NT2/D1 (cell line): ENCODE measurements at regions not wholly inside any gene's neighbourhood (a gene's known extent, or its start where the extent isn't known, plus 50 kb on each side); places are given as distances from the start of the nearest gene placed in this dataset.

Experiments used
- SUZ12 ChIP-seq: IDR thresholded peaks from 2 replicates; pipeline ENCODE4 v1.6.1; 2011; ENCODE audit not compliant: insufficient read length, insufficient read depth; ENCODE audit errors: extremely low read depth
- YY1 ChIP-seq: IDR thresholded peaks from 2 replicates; pipeline ENCODE4 v1.6.1; 2011; ENCODE audit not compliant: insufficient read length, insufficient read depth
- ZNF274 ChIP-seq: IDR thresholded peaks from 2 replicates; pipeline ENCODE4 v1.6.1; 2011; ENCODE audit warnings: mild to moderate bottlenecking, low read depth, low read length

DNA sequence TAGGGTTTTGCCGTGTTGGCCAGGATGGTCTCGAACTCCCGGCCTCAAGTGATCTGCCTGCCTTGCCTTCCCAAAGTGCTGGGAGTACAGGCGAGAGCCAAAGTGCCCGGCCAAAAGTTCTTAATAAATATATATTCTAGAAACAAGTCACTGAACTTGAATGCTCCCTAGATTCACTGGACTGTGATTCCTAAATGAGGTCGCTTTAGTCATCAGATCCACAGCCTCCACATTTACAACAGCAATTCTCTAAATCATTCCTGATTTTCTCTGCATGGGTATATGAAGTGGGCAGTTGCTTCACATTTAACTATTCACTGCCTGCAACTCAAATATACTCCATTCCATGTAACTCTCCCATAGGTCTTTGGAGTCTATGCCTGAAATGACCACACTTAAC lies 813.0 kb downstream of the GALC start:
- TF ChIP-seq YY1, result no peak
- TF ChIP-seq ZNF274, result no peak
- TF ChIP-seq SUZ12, result no peak
